IMR-90 (cell line): ENCODE measurements at regions not wholly inside any gene's neighbourhood (a gene's known extent, or its start where the extent isn't known, plus 50 kb on each side); places are given as distances from the start of the nearest gene placed in this dataset.

Experiments
- ATAC-seq: fragments of 200-7000 bp; cut with Tn5 transposase; 2 replicates; pipeline ENCODE4 v1.9.1; 2020; ENCODE audit warnings: low read depth, mild to moderate bottlenecking, moderate library complexity
- BruUV-seq: library from RNA; stranded (reverse); fragments of 400-500 nt; replicated peaks from 2 replicates; lab custom pipeline; 2021; lab: Mats Ljungman, UMichigan
- CTCF ChIA-PET: fragments of 300-600 bp; formaldehyde crosslinking; extraction: SDS; loops from one replicate; lab custom pipeline; 2021; ENCODE audit warnings: antibody characterized with exemption; lab: Yijun Ruan, JAX
- POLR2A ChIA-PET: fragments of 300-600 bp; sonication (Branson Sonifier 250); formaldehyde crosslinking; loops from one replicate; lab custom pipeline; 2022; ENCODE audit warnings: antibody characterized with exemption; ENCODE audit not compliant: unreplicated experiment; lab: Charles Lee
- DNase-seq: peaks from one replicate; pipeline ENCODE4 v3.0.0; 2013
- H2AFZ ChIP-seq: replicated peaks from 2 replicates; pipeline ENCODE3; 2013; ENCODE audit warnings: low read length, mild to moderate bottlenecking; ENCODE audit not compliant: poor library complexity
- H2AK5ac ChIP-seq: 2 replicates; pipeline ENCODE4 v1.6.1; 2013; ENCODE audit warnings: low read depth, low read length, inconsistent platforms
- H2AK9ac ChIP-seq: replicated peaks from 2 replicates; pipeline ENCODE3; 2013; ENCODE audit warnings: mild to moderate bottlenecking, low read depth, low read length, moderate library complexity; ENCODE audit not compliant: poor library complexity
- H2BK120ac ChIP-seq: 2 replicates; pipeline ENCODE4 v1.6.1; 2013; ENCODE audit warnings: low read depth, low read length, inconsistent platforms
- H2BK15ac ChIP-seq: 3 replicates; pipeline ENCODE4 v1.6.1; 2013; ENCODE audit warnings: low read depth, low read length, inconsistent platforms
- H2BK20ac ChIP-seq: 2 replicates; pipeline ENCODE4 v1.6.1; 2013; ENCODE audit warnings: low read depth, mild to moderate bottlenecking, inconsistent platforms, low read length, moderate library complexity
- H2BK5ac ChIP-seq: 2 replicates; pipeline ENCODE4 v1.6.1; 2013; ENCODE audit warnings: mild to moderate bottlenecking, low read depth, low read length, inconsistent platforms; ENCODE audit not compliant: poor library complexity, severe bottlenecking
- H3K14ac ChIP-seq: replicated peaks from 2 replicates; pipeline ENCODE4 v1.6.1; 2013; ENCODE audit warnings: low read depth, low read length, inconsistent platforms
- H3K18ac ChIP-seq: 2 replicates; pipeline ENCODE4 v1.6.1; 2013; ENCODE audit warnings: low read depth, low read length, control low read depth
- H3K23ac ChIP-seq: 2 replicates; pipeline ENCODE4 v1.6.1; 2013; ENCODE audit warnings: low read depth, low read length, inconsistent platforms
- H3K27ac ChIP-seq: 2 replicates; pipeline ENCODE4 v1.5.1; 2013; ENCODE audit warnings: mild to moderate bottlenecking, control low read depth, low read length; ENCODE audit not compliant: insufficient read depth
- H3K27me3 ChIP-seq: 2 replicates; pipeline ENCODE4 v1.6.1; 2013; ENCODE audit warnings: low read length; ENCODE audit not compliant: control insufficient read depth, insufficient read depth
- H3K36me3 ChIP-seq: 2 replicates; pipeline ENCODE4 v1.6.1; 2013; ENCODE audit warnings: low read length, mixed read lengths; ENCODE audit not compliant: control insufficient read depth, insufficient read depth
- H3K4ac ChIP-seq: 2 replicates; pipeline ENCODE4 v1.6.1; 2013; ENCODE audit warnings: low read depth, low read length, inconsistent platforms
- H3K4me1 ChIP-seq: 2 replicates; pipeline ENCODE4 v1.6.1; 2013; ENCODE audit warnings: low read length, mixed read lengths; ENCODE audit not compliant: control insufficient read depth, insufficient read depth
- H3K4me2 ChIP-seq: 2 replicates; pipeline ENCODE4 v1.6.1; 2013; ENCODE audit warnings: low read depth, mild to moderate bottlenecking, control low read depth, low read length, moderate library complexity
- H3K4me3 ChIP-seq: 2 replicates; pipeline ENCODE4 v1.5.1; 2013; ENCODE audit warnings: low read depth, mild to moderate bottlenecking, control low read depth, low read length, moderate library complexity; ENCODE audit not compliant: insufficient read depth
- H3K56ac ChIP-seq: 2 replicates; pipeline ENCODE4 v1.6.1; 2013; ENCODE audit warnings: low read length, inconsistent platforms; ENCODE audit not compliant: insufficient read depth; ENCODE audit errors: extremely low read depth
- H3K79me1 ChIP-seq, 2 experiments: 2 replicates each; pipeline ENCODE4 v1.6.1; 2013; ENCODE audit warnings: low read length in 2 of 2, inconsistent platforms in 1 of 2, low read depth in 1 of 2
- H3K9ac ChIP-seq: 2 replicates; pipeline ENCODE4 v1.6.1; 2013; ENCODE audit warnings: low read depth, low read length, control low read depth
- H3K9me1 ChIP-seq: 2 replicates; pipeline ENCODE4 v1.6.1; 2013; ENCODE audit warnings: low read length, inconsistent platforms; ENCODE audit not compliant: insufficient read depth
- H3K9me3 ChIP-seq: 2 replicates; pipeline ENCODE4 v1.6.1; 2013; ENCODE audit warnings: low read length; ENCODE audit not compliant: control insufficient read depth, insufficient read depth
- H4K20me1 ChIP-seq: 2 replicates; pipeline ENCODE4 v1.6.1; 2013; ENCODE audit warnings: low read length, inconsistent platforms; ENCODE audit not compliant: insufficient read depth
- H4K5ac ChIP-seq: 2 replicates; pipeline ENCODE4 v1.6.1; 2013; ENCODE audit warnings: mild to moderate bottlenecking, low read depth, low read length, control low read depth
- H4K8ac ChIP-seq, 2 experiments: 2 replicates each; pipeline ENCODE4 v1.6.1; 2013; ENCODE audit warnings: low read depth in 2 of 2, low read length in 2 of 2, control low read depth in 1 of 2, inconsistent platforms in 1 of 2
- H4K91ac ChIP-seq: 2 replicates; pipeline ENCODE4 v1.6.1; 2013; ENCODE audit warnings: low read depth, low read length, inconsistent platforms; ENCODE audit not compliant: insufficient read depth
- MXI1 ChIP-seq: IDR thresholded peaks from 2 replicates; pipeline ENCODE4 v1.6.1; 2012; ENCODE audit warnings: low read depth, mild to moderate bottlenecking, low read length, moderate library complexity, borderline replicate concordance
- WGBS, 2 experiments: methylation state at CpG; one replicate each; pipeline versions ENCODE4 v1.1.5 to v1.1.7; 2013; ENCODE audit warnings: missing lambda C conversion rate in 2 of 2; ENCODE audit not compliant: insufficient read length in 1 of 2; ENCODE audit errors: extremely low coverage in 2 of 2; 5-methylcytosine and 5-hydroxymethylcytosine counted together
- dilution Hi-C: fragments of 300-500 bp; cut with HindIII; formaldehyde crosslinking; loops from one replicate; pipeline ENCODE4 v1.14.3; 2018; ENCODE audit warnings: low sequenced_read_pairs; ENCODE audit not compliant: unreplicated experiment
- in situ Hi-C: fragments of 300-500 bp; cut with MboI; formaldehyde crosslinking; loops from 3 replicates; pipeline ENCODE4 v1.14.3; 2019; ENCODE audit warnings: low sequenced_read_pairs, inconsistent platforms, mixed read lengths
- intact Hi-C: fragments of 100-400 bp; cut with micrococcal nuclease; formaldehyde crosslinking; loops from 2 replicates; pipeline ENCODE4 v1.10.0; 2022

- WGBS, 2 experiments: no CpG with 5 or more reads among the region's 2 CpGs
- Histone ChIP-seq H4K5ac (peak overlapping the region; percentile 23; the same call in 1 of the 2 replicates), H3K23ac (no peak overlapping the region), H3K18ac (no peak overlapping the region; the same call in 1 of the 2 replicates), H3K4ac (peak overlapping the region; percentile 19; the same call in 1 of the 2 replicates), H3K79me1 (no peaks in the 10 kb centered on the region), H2BK5ac (no peak overlapping the region), H3K4me3 (no peak overlapping the region), H2BK120ac (peak overlapping the region; percentile 37; the same call in 1 of the 2 replicates), H2AK9ac (no peak overlapping the region), H3K4me2 (no peak overlapping the region), H3K14ac (0 out of 2 replicates have a peak overlapping the region, but pooled peaks have one; percentile 19), H3K36me3 (no peaks in the 10 kb centered on the region), H3K4me1 (peaks cover 5% of the 10 kb centered on the region; the same call in 1 of the 2 replicates), H4K8ac (peak overlapping the region in 1 of 2 experiments; percentile 25; a peak in 1 of 4 replicates), H3K9me1 (no peaks in the 10 kb centered on the region), H4K91ac (no peak overlapping the region), H4K20me1 (no peaks in the 10 kb centered on the region), H2BK15ac (peak overlapping the region; percentile 74; the same call in 2 of the 3 replicates), H2AFZ (no peak overlapping the region), H3K27ac (no peak overlapping the region), H2BK20ac (peak overlapping the region; percentile 52; the same call in 1 of the 2 replicates), H3K9me3 (no peaks in the 10 kb centered on the region), H2AK5ac (no peak overlapping the region), H3K56ac (no peak overlapping the region), H3K9ac (no peak overlapping the region), H3K27me3 (no peaks in the 10 kb centered on the region)
- intact Hi-C loops: no loop called here
- no TSS peak for BruUV-seq
- ChIA-PET CTCF (interaction anchor here (0.8 kb wide), 1 partner anchor 10 kb away, joined by 3 read pairs; no protein-coding TSS in a partner anchor), POLR2A (no interaction called here)
- in situ Hi-C loops: no loop called here
- TF ChIP-seq MXI1: no peak
- dilution Hi-C loops: no loop called here
- ATAC-seq: no peak
- DNase-seq: no peak
Observed at GRCh38 chr12:88856201-88856600, 275.9 kb upstream of the KITLG start.
